Activated naive CD4-positive, alpha-beta T cell treated with anti-CD3 and anti-CD28 coated beads, Interleukin-2, amount 50 U/mL, for 72 hours (primary cell): ENCODE measurements at regions not wholly inside any gene's neighbourhood (a gene's known extent, or its start where the extent isn't known, plus 50 kb on each side); places are given as distances from the start of the nearest gene placed in this dataset.

Experiments
- ATAC-seq, 2 donors: fragments of 150-1000 bp; cut with Tn5 transposase; 2 replicates each; pipeline ENCODE4 v1.10.0; 2021; ENCODE audit warnings: mild to moderate bottlenecking in 2 of 2, moderate library complexity in 2 of 2
- DNase-seq, 2 donors: peaks; one replicate each; pipeline ENCODE4 v3.0.0; 2021 to 2022; ENCODE audit warnings: low spot score in 2 of 2
- H3K27ac Mint-ChIP-seq, 2 donors: one replicate each; pipeline ENCODE4 v1.8.0; 2022; ENCODE audit warnings: mild to moderate bottlenecking in 2 of 2, mixed read lengths in 2 of 2
- H3K36me3 Mint-ChIP-seq, 2 donors: one replicate each; pipeline ENCODE4 v1.8.0; 2022; ENCODE audit warnings: mixed read lengths in 2 of 2
- H3K9me3 Mint-ChIP-seq, 2 donors: one replicate each; pipeline ENCODE4 v1.8.0; 2022; ENCODE audit warnings: mixed read lengths in 2 of 2

- DNase-seq = no peak
- H3K27ac Mint-ChIP-seq = no peak overlapping the region
- H3K36me3 Mint-ChIP-seq = no peaks in the 10 kb centered on the region
- H3K9me3 Mint-ChIP-seq = no peaks in the 10 kb centered on the region
- no peak for ATAC-seq
Observed at GRCh38 chr3:72397586-72397985, 450.7 kb downstream of the SHQ1 start.

GRCh38 chr3:72396899-72397298, 451.3 kb downstream of the SHQ1 start:
- no peak overlapping the region for H3K27ac Mint-ChIP-seq
- no peaks in the 10 kb centered on the region for H3K9me3 Mint-ChIP-seq
- ATAC-seq (no peak), DNase-seq (no peak)
- H3K36me3 Mint-ChIP-seq = no peaks in the 10 kb centered on the region

GRCh38 chr3:72395776-72396311, 452.4 kb downstream of the SHQ1 start:
- Mint-ChIP-seq H3K36me3 (no peaks in the 10 kb centered on the region), H3K9me3 (no peaks in the 10 kb centered on the region), H3K27ac (no peak overlapping the region)
- ATAC-seq (no peak), DNase-seq (no peak)

GRCh38 chr3:72393455-72393854, 454.8 kb downstream of the SHQ1 start:
- Mint-ChIP-seq H3K36me3 (no peaks in the 10 kb centered on the region), H3K27ac (no peak overlapping the region), H3K9me3 (no peaks in the 10 kb centered on the region)
- ATAC-seq (no peak), DNase-seq (no peak)

- Mint-ChIP-seq H3K27ac (no peak overlapping the region), H3K36me3 (no peaks in the 10 kb centered on the region), H3K9me3 (no peaks in the 10 kb centered on the region)
- DNase-seq = no peak
- no peak for ATAC-seq
Observed at GRCh38 chr3:72391659-72392058, 456.6 kb downstream of the SHQ1 start.

- no peaks in the 10 kb centered on the region for H3K36me3 Mint-ChIP-seq
- ATAC-seq = no peak
Observed at GRCh38 chr3:72390841-72391240, 457.4 kb downstream of the SHQ1 start.

GRCh38 chr3:72388644-72389043, 459.6 kb downstream of the SHQ1 start:
- no peak for ATAC-seq
- Mint-ChIP-seq H3K9me3 (no peaks in the 10 kb centered on the region), H3K27ac (no peak overlapping the region), H3K36me3 (no peaks in the 10 kb centered on the region)
- no peak for DNase-seq

More at GRCh38 chr3:72390841-72391240, 457.4 kb downstream of the SHQ1 start:
- no peaks in the 10 kb centered on the region for H3K9me3 Mint-ChIP-seq
- DNase-seq = no peak
- H3K27ac Mint-ChIP-seq = no peak overlapping the region

- no peaks in the 10 kb centered on the region for H3K9me3 Mint-ChIP-seq
- no peak for ATAC-seq
- DNase-seq = no peak
- peak overlapping the region in 1 of 2 donors; percentile 38 for H3K27ac Mint-ChIP-seq
- no peaks in the 10 kb centered on the region for H3K36me3 Mint-ChIP-seq
Observed at GRCh38 chr3:72388117-72388516, 460.1 kb downstream of the SHQ1 start.

GRCh38 chr3:72386327-72387000, 461.8 kb downstream of the SHQ1 start:
- Mint-ChIP-seq H3K36me3 (peaks cover 0 to 6% of the 10 kb centered on the region in 2 donors), H3K9me3 (no peaks in the 10 kb centered on the region), H3K27ac (no peak overlapping the region)
- ATAC-seq (no peak), DNase-seq (no peak)

- Mint-ChIP-seq H3K27ac (peak overlapping the region in 1 of 2 donors; percentile 3), H3K9me3 (no peaks in the 10 kb centered on the region), H3K36me3 (peaks cover 0 to 6% of the 10 kb centered on the region in 2 donors)
- ATAC-seq (no peak), DNase-seq (no peak)
Observed at GRCh38 chr3:72385167-72385566, 463.1 kb downstream of the SHQ1 start.

- H3K27ac Mint-ChIP-seq = no peak overlapping the region
- no peak for DNase-seq
- H3K36me3 Mint-ChIP-seq = peaks cover 0 to 6% of the 10 kb centered on the region in 2 donors
- no peaks in the 10 kb centered on the region for H3K9me3 Mint-ChIP-seq
- peak in 1 of 2 donors; percentile 39 for ATAC-seq
Observed at GRCh38 chr3:72384602-72385001, 463.6 kb downstream of the SHQ1 start.

- DNase-seq = no peak
- peaks cover 0 to 12% of the 10 kb centered on the region in 2 donors for H3K36me3 Mint-ChIP-seq
- ATAC-seq = no peak
- H3K27ac Mint-ChIP-seq = no peak overlapping the region
- H3K9me3 Mint-ChIP-seq = no peaks in the 10 kb centered on the region
Observed at GRCh38 chr3:72383883-72384282, 464.4 kb downstream of the SHQ1 start.

GRCh38 chr3:72383230-72383629, 465.0 kb downstream of the SHQ1 start:
- H3K27ac Mint-ChIP-seq = no peak overlapping the region
- ATAC-seq (no peak), DNase-seq (no peak)
- peaks cover 0 to 18% of the 10 kb centered on the region in 2 donors for H3K36me3 Mint-ChIP-seq
- H3K9me3 Mint-ChIP-seq = no peaks in the 10 kb centered on the region

- no peak for ATAC-seq
- Mint-ChIP-seq H3K36me3 (peaks cover 0 to 21% of the 10 kb centered on the region in 2 donors), H3K27ac (no peak overlapping the region), H3K9me3 (no peaks in the 10 kb centered on the region)
- no peak for DNase-seq
Observed at GRCh38 chr3:72382460-72382859, 465.8 kb downstream of the SHQ1 start.

GRCh38 chr3:72381584-72381983, 466.7 kb downstream of the SHQ1 start:
- no peak for ATAC-seq
- Mint-ChIP-seq H3K36me3 (peaks cover 0 to 21% of the 10 kb centered on the region in 2 donors), H3K9me3 (no peaks in the 10 kb centered on the region), H3K27ac (no peak overlapping the region)
- DNase-seq = no peak

GRCh38 chr3:72380711-72381493, 467.3 kb downstream of the SHQ1 start:
- DNase-seq (no peak), ATAC-seq (peak; percentile 30 to 50)
- Mint-ChIP-seq H3K9me3 (no peaks in the 10 kb centered on the region), H3K36me3 (peaks cover 0 to 21% of the 10 kb centered on the region in 2 donors), H3K27ac (peak overlapping the region in 1 of 2 donors; percentile 44)

- no peak for ATAC-seq
- Mint-ChIP-seq H3K9me3 (no peaks in the 10 kb centered on the region), H3K27ac (peak overlapping the region in 1 of 2 donors; percentile 44), H3K36me3 (peaks cover 0 to 21% of the 10 kb centered on the region in 2 donors)
- no peak for DNase-seq
Observed at GRCh38 chr3:72380193-72380592, 468.1 kb downstream of the SHQ1 start.
